ENCODE measurements at regions not wholly inside any gene's neighbourhood (a gene's known extent, or its start where the extent isn't known, plus 50 kb on each side); places are given as distances from the start of the nearest gene placed in this dataset.

DNA sequence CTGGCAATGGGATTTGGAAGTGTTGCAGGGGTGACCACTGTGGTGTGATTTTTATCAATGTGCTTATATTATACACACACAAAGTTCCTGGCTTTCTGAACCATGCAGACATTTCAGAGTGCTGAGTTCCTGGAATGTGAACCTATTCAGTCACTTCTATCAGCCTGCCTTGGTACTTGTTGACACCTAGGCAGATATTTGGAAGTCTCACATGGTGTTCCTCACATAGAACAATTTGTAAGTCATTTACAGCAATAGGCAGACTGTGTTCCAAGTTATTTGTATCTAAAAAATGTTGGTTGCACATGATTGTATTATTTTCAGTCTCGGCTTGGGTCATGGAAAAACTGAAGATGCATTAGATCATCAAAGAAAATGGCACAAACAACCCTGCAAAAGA lies 182.2 kb downstream of the SREK1 start:
- Histone ChIP-seq H3K9me3 (ENCODE audit: low read depth) (no peaks in the 10 kb centered on the region), H3K9ac (no peak overlapping the region), H3K4me3 (no peak overlapping the region), H3K27ac (no peak overlapping the region), H3K4me2 (no peak overlapping the region), H3K4me1 (peaks cover 13% of the 10 kb centered on the region), H3F3A (ENCODE audit: low read depth) (no peaks in the 10 kb centered on the region), H2AFZ (replicated peaks) (no peak overlapping the region), H4K20me1 (ENCODE audit: low read depth) (no peaks in the 10 kb centered on the region), H3K27me3 (no peaks in the 10 kb centered on the region), H3K36me3 (no peaks in the 10 kb centered on the region), H3K79me2 (ENCODE audit: low read depth) (no peaks in the 10 kb centered on the region)
- no peaks in the 10 kb centered on the region for H3K27me3 Mint-ChIP-seq (ENCODE audit: insufficient read depth, low read depth)
- peaks cover 6% of the 10 kb centered on the region for H3K4me1 Mint-ChIP-seq
- TF ChIP-seq EZH2 (IDR thresholded peaks at IDR 0.05) (no peak), EZH2phosphoT487 (IDR thresholded peaks at IDR 0.05) (no peak)
- TF ChIP-seq, protein P1, sequence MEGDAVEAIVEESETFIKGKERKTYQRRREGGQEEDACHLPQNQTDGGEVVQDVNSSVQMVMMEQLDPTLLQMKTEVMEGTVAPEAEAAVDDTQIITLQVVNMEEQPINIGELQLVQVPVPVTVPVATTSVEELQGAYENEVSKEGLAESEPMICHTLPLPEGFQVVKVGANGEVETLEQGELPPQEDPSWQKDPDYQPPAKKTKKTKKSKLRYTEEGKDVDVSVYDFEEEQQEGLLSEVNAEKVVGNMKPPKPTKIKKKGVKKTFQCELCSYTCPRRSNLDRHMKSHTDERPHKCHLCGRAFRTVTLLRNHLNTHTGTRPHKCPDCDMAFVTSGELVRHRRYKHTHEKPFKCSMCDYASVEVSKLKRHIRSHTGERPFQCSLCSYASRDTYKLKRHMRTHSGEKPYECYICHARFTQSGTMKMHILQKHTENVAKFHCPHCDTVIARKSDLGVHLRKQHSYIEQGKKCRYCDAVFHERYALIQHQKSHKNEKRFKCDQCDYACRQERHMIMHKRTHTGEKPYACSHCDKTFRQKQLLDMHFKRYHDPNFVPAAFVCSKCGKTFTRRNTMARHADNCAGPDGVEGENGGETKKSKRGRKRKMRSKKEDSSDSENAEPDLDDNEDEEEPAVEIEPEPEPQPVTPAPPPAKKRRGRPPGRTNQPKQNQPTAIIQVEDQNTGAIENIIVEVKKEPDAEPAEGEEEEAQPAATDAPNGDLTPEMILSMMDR (IDR thresholded peaks at IDR 0.05), result no peak
- H3K9me3 Mint-ChIP-seq, result peaks cover 3% of the 10 kb centered on the region
- H3K4me3 Mint-ChIP-seq, result no peak overlapping the region
- no peak overlapping the region for H3K27ac Mint-ChIP-seq
- H3K36me3 Mint-ChIP-seq, result no peaks in the 10 kb centered on the region
- no peak for DNase-seq (ENCODE audit: low spot score)

DNA sequence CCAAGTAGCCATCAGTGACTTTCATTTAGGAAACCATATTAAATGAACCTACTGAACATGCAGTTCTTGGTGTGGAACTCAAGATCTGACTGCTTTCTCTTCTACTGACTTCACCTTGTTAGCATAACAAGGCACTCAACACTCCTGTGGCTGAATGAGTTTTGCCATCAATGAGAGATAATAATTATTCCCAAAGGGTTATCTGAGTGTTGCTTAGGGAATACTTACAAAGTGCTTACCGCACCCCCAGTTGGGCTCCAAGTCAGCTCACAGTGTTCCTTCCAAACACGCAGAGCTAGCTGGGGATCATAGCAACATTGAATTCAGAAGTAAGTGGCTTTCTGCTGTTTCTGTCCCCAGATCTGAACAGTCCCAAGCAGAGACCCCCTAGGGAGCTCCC lies 182.9 kb downstream of the SREK1 start:
- H3K4me1 Mint-ChIP-seq, result peaks cover 6% of the 10 kb centered on the region
- Histone ChIP-seq H4K20me1 (ENCODE audit: low read depth) (no peaks in the 10 kb centered on the region), H3K27ac (no peak overlapping the region), H3K4me3 (no peak overlapping the region), H3K9me3 (ENCODE audit: low read depth) (no peaks in the 10 kb centered on the region), H3K4me2 (no peak overlapping the region), H2AFZ (replicated peaks) (no peak overlapping the region), H3K9ac (no peak overlapping the region), H3K4me1 (peaks cover 13% of the 10 kb centered on the region), H3K36me3 (no peaks in the 10 kb centered on the region), H3K79me2 (ENCODE audit: low read depth) (no peaks in the 10 kb centered on the region), H3K27me3 (no peaks in the 10 kb centered on the region), H3F3A (ENCODE audit: low read depth) (no peaks in the 10 kb centered on the region)
- no peak for DNase-seq (ENCODE audit: low spot score)
- H3K4me3 Mint-ChIP-seq, result no peak overlapping the region
- H3K36me3 Mint-ChIP-seq, result no peaks in the 10 kb centered on the region
- TF ChIP-seq EZH2 (IDR thresholded peaks at IDR 0.05) (no peak), EZH2phosphoT487 (IDR thresholded peaks at IDR 0.05) (no peak)
- TF ChIP-seq, protein P1 (IDR thresholded peaks at IDR 0.05), result no peak
- peaks cover 3% of the 10 kb centered on the region for H3K9me3 Mint-ChIP-seq
- no peak overlapping the region for H3K27ac Mint-ChIP-seq
- H3K27me3 Mint-ChIP-seq (ENCODE audit: insufficient read depth, low read depth), result no peaks in the 10 kb centered on the region

DNA sequence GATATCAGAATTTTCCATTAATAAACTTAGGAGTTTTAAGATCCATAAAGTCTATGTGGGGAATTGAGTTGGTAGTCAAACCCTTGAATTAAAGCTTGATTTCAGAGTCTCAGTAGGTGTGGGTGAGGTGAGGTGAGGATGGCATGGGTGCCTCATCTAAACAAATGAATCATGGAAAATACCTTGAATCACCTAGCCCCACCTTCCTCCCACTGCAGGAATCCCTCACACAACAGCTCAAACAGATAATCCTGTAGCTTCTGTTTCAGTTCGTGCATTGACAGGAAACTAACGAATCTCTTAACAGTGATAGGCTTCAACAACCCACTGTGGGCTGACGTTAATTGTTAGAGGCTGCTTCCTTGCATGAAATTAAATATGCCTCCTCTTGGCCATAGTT lies 185.0 kb downstream of the SREK1 start:
- Histone ChIP-seq H3K27me3 (no peaks in the 10 kb centered on the region), H3K36me3 (no peaks in the 10 kb centered on the region), H3K4me2 (no peak overlapping the region), H3K27ac (no peak overlapping the region), H3K4me3 (no peak overlapping the region), H4K20me1 (ENCODE audit: low read depth) (no peaks in the 10 kb centered on the region), H3K4me1 (peaks cover 8% of the 10 kb centered on the region), H3F3A (ENCODE audit: low read depth) (no peaks in the 10 kb centered on the region), H3K9ac (no peak overlapping the region), H3K9me3 (ENCODE audit: low read depth) (no peaks in the 10 kb centered on the region), H2AFZ (replicated peaks) (no peak overlapping the region), H3K79me2 (ENCODE audit: low read depth) (no peaks in the 10 kb centered on the region)
- TF ChIP-seq, protein P1 (IDR thresholded peaks at IDR 0.05), result no peak
- TF ChIP-seq EZH2 (IDR thresholded peaks at IDR 0.05) (no peak), EZH2phosphoT487 (IDR thresholded peaks at IDR 0.05) (no peak)
- no peaks in the 10 kb centered on the region for H3K27me3 Mint-ChIP-seq (ENCODE audit: insufficient read depth, low read depth)
- peaks cover 4% of the 10 kb centered on the region for H3K4me1 Mint-ChIP-seq
- H3K27ac Mint-ChIP-seq, result no peak overlapping the region
- H3K36me3 Mint-ChIP-seq, result no peaks in the 10 kb centered on the region
- no peak for DNase-seq (ENCODE audit: low spot score)
- H3K4me3 Mint-ChIP-seq, result no peak overlapping the region
- peaks cover 3% of the 10 kb centered on the region for H3K9me3 Mint-ChIP-seq

Measured in neural progenitor cell (in vitro differentiated cells).